Upper lobe of right lung (tissue), 1 donor: ENCODE measurements at regions not wholly inside any gene's neighbourhood (a gene's known extent, or its start where the extent isn't known, plus 50 kb on each side); places are given as distances from the start of the nearest gene placed in this dataset.

Source experiments
- ATAC-seq: fragments of 200-7000 bp; cut with Tn5 transposase; one replicate; pipeline ENCODE4 v1.9.1; 2020; ENCODE audit warnings: mild to moderate bottlenecking, moderate library complexity
- DNase-seq: peaks from one replicate; pipeline ENCODE4 v3.0.0-alpha.2; 2020
- H3K27ac ChIP-seq: fragments of 200-600 bp; one replicate; pipeline ENCODE4 v1.8.0; 2022
- H3K27me3 ChIP-seq: fragments of 200-600 bp; one replicate; pipeline ENCODE4 v1.8.0; 2022; ENCODE audit warnings: mild to moderate bottlenecking
- H3K36me3 ChIP-seq: fragments of 200-600 bp; one replicate; pipeline ENCODE4 v1.8.0; 2022
- H3K4me1 ChIP-seq: fragments of 200-600 bp; one replicate; pipeline ENCODE4 v1.8.0; 2022
- H3K4me3 ChIP-seq: fragments of 200-600 bp; one replicate; pipeline ENCODE4 v1.8.0; 2022; ENCODE audit warnings: mild to moderate bottlenecking
- H3K9me3 ChIP-seq: fragments of 200-600 bp; one replicate; pipeline ENCODE4 v1.8.0; 2022
- CTCF ChIP-seq: fragments of 200-600 bp; IDR thresholded peaks from one replicate; pipeline ENCODE4 v1.8.0; 2022; ENCODE audit warnings: antibody characterized with exemption
- intact Hi-C: fragments of 100-400 bp; cut with DNase I; formaldehyde crosslinking; loops from one replicate; pipeline ENCODE4 v1.11.0; 2022
- donor health status: DM: no; HTN: yes; CAD: no; lungs with severe emphysema.

- Histone ChIP-seq H3K36me3 (no peaks in the 10 kb centered on the region), H3K27ac (no peak overlapping the region)
- ATAC-seq = no peak
Observed at GRCh38 chr3:159664653-159665052, 324.0 kb upstream of the IL12A start.

GRCh38 chr3:159667261-159667660 lies 321.4 kb upstream of the IL12A start:
- no peak for ATAC-seq
- DNase-seq = no peak
- no peak for TF ChIP-seq CTCF
- Histone ChIP-seq H3K4me1 (no peaks in the 10 kb centered on the region), H3K36me3 (no peaks in the 10 kb centered on the region), H3K27ac (no peak overlapping the region), H3K27me3 (no peaks in the 10 kb centered on the region), H3K4me3 (no peak overlapping the region), H3K9me3 (no peaks in the 10 kb centered on the region)
- intact Hi-C loops = no loop called here

More at GRCh38 chr3:159664653-159665052, 324.0 kb upstream of the IL12A start:
- no peak for TF ChIP-seq CTCF
- no peak overlapping the region for H3K4me3 ChIP-seq
- no peaks in the 10 kb centered on the region for H3K9me3 ChIP-seq
- no peaks in the 10 kb centered on the region for H3K27me3 ChIP-seq
- intact Hi-C loops = no loop called here
- DNase-seq = no peak
- H3K4me1 ChIP-seq = no peaks in the 10 kb centered on the region

GRCh38 chr3:159668461-159668860 lies 320.2 kb upstream of the IL12A start:
- DNase-seq (no peak), ATAC-seq (no peak)
- H3K36me3 ChIP-seq = no peaks in the 10 kb centered on the region
- H3K4me3 ChIP-seq = no peak overlapping the region
- no peaks in the 10 kb centered on the region for H3K4me1 ChIP-seq
- H3K27ac ChIP-seq = no peak overlapping the region
- H3K9me3 ChIP-seq = no peaks in the 10 kb centered on the region
- intact Hi-C loops = no loop called here
- no peak for TF ChIP-seq CTCF
- H3K27me3 ChIP-seq = no peaks in the 10 kb centered on the region

- no peak for TF ChIP-seq CTCF
- ATAC-seq (peak; percentile 79), DNase-seq (no peak)
- no peaks in the 10 kb centered on the region for H3K4me1 ChIP-seq
- no peaks in the 10 kb centered on the region for H3K27me3 ChIP-seq
- H3K27ac ChIP-seq = no peak overlapping the region
- intact Hi-C loops = no loop called here
- H3K36me3 ChIP-seq = no peaks in the 10 kb centered on the region
- no peaks in the 10 kb centered on the region for H3K9me3 ChIP-seq
- no peak overlapping the region for H3K4me3 ChIP-seq
Observed at GRCh38 chr3:159668990-159669476, 319.6 kb upstream of the IL12A start.

GRCh38 chr3:159669766-159670165 lies 318.9 kb upstream of the IL12A start:
- no peak for DNase-seq
- H3K9me3 ChIP-seq = no peaks in the 10 kb centered on the region
- no peak overlapping the region for H3K27ac ChIP-seq
- H3K27me3 ChIP-seq = no peaks in the 10 kb centered on the region
- TF ChIP-seq CTCF = no peak
- no peaks in the 10 kb centered on the region for H3K36me3 ChIP-seq
- H3K4me3 ChIP-seq = no peak overlapping the region
- no peak for ATAC-seq
- no peaks in the 10 kb centered on the region for H3K4me1 ChIP-seq
- intact Hi-C loops = no loop called here
